ENCODE measurements at regions not wholly inside any gene's neighbourhood (a gene's known extent, or its start where the extent isn't known, plus 50 kb on each side); places are given as distances from the start of the nearest gene placed in this dataset.

DNA sequence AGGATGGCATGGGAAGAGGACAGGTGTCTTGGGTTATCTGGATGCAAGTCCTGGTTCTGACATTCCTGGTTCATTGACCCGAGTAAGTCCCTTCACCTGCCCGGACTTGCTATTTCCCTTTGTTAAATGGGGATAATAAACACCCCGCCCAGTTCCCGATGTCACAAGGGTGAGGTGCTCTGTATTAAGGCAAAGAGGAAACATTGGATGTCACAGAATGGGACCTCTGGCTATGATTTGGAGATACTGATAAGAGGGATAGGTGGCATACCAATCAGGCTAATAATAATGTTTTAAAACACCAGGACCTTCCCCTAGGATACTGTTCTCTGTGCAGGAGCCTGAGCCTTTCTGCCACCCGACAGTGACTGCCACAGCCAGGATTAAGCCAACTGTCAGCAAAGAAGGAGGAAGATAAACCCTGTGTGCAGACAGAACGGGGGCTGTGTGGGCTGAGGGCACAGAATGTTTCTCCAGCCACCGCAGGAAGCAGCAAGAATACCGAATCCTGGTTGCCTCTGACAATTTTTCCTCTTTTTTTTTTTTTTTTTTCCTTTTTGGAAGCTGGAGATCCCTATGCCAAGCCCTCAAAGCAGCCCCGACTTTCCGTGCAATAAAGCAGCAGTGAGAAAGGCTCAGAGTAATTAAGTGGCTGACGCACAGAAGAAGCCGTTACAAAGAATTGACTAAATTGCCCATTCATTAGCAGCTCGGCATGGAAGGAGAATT is 336.6 kb downstream of the SMAD2 start:
- Histone ChIP-seq H3K36me3 (replicated peaks in 1 of 2; ENCODE audit: control insufficient read depth in 1 of 2, insufficient read depth in 2 of 2, low read length in 2 of 2) (no peaks in the 10 kb centered on the region), H3K9me3 (ENCODE audit: low read length) (no peaks in the 10 kb centered on the region), H2AFZ (ENCODE audit: low read length) (no peak overlapping the region), H3K4me3 (replicated peaks in 1 of 3; ENCODE audit: insufficient read depth in 1 of 3, low read depth in 2 of 3, low read length in 3 of 3) (no peak overlapping the region), H3K27me3 (ENCODE audit: control insufficient read depth in 1 of 2, insufficient read depth in 2 of 2, low read length in 2 of 2) (peaks cover 2 to 42% of the 10 kb centered on the region in 2 experiments; a peak in 4 of 5 replicates), H3K27ac (ENCODE audit: extremely low read length, insufficient read depth, low read length) (no peak overlapping the region), H3K4me1 (ENCODE audit: insufficient read depth, low read length) (no peaks in the 10 kb centered on the region), H3K4me2 (ENCODE audit: low read depth, low read length) (no peak overlapping the region), H3K9ac (ENCODE audit: insufficient read depth, low read depth, low read length) (no peak overlapping the region), H4K20me1 (ENCODE audit: insufficient read depth, low read length) (no peaks in the 10 kb centered on the region), H3K79me2 (ENCODE audit: insufficient read depth, low read length) (no peaks in the 10 kb centered on the region)
- no peak for DNase-seq (ENCODE audit: low spot score)
- no TSS peak for BruUV-seq (replicated peaks)
- ATAC-seq = no peak
- in situ Hi-C loops (cut with HindIII; ENCODE audit: extremely low pct_ligation_motif_present, low pct_unique_long_range_greater_than_20kb) = no loop called here
- ChIA-PET CTCF (ENCODE audit: low intra/inter-chr PET ratio, low total read pairs) (no interaction called here), POLR2A (no interaction called here)
- intact Hi-C loops (cut with micrococcal nuclease; ENCODE audit: unreplicated experiment) = no loop called here
- FAIRE-seq = no peak
- TF ChIP-seq STAG1 (CRISPR knock-in tag; IDR thresholded peaks at IDR 0.05) (no peak), ZNF713 (CRISPR knock-in tag; IDR thresholded peaks at IDR 0.05) (no peak), HNRNPLL (IDR thresholded peaks at IDR 0.05; ENCODE audit: low read depth, low read length, poor library complexity, severe bottlenecking) (no peak), MAF1 (CRISPR knock-in tag; IDR thresholded peaks at IDR 0.05; ENCODE audit: borderline replicate concordance) (no peak), ZNF567 (CRISPR knock-in tag; IDR thresholded peaks at IDR 0.05; ENCODE audit: borderline replicate concordance) (no peak), RBM22 (optimal IDR thresholded peaks at IDR 0.05; ENCODE audit: low read length) (no peak), ZNF367 (CRISPR knock-in tag; IDR thresholded peaks at IDR 0.05; ENCODE audit: borderline replicate concordance) (no peak), ZNF317 (CRISPR knock-in tag; IDR thresholded peaks at IDR 0.05) (no peak), ZNF569 (CRISPR knock-in tag; IDR thresholded peaks at IDR 0.05; ENCODE audit: borderline replicate concordance) (no peak)
- TF ChIP-seq, protein P1, sequence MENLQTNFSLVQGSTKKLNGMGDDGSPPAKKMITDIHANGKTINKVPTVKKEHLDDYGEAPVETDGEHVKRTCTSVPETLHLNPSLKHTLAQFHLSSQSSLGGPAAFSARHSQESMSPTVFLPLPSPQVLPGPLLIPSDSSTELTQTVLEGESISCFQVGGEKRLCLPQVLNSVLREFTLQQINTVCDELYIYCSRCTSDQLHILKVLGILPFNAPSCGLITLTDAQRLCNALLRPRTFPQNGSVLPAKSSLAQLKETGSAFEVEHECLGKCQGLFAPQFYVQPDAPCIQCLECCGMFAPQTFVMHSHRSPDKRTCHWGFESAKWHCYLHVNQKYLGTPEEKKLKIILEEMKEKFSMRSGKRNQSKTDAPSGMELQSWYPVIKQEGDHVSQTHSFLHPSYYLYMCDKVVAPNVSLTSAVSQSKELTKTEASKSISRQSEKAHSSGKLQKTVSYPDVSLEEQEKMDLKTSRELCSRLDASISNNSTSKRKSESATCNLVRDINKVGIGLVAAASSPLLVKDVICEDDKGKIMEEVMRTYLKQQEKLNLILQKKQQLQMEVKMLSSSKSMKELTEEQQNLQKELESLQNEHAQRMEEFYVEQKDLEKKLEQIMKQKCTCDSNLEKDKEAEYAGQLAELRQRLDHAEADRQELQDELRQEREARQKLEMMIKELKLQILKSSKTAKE (CRISPR knock-in tag; IDR thresholded peaks at IDR 0.05; ENCODE audit: borderline replicate concordance) = no peak
- TF ChIP-seq, protein P2, sequence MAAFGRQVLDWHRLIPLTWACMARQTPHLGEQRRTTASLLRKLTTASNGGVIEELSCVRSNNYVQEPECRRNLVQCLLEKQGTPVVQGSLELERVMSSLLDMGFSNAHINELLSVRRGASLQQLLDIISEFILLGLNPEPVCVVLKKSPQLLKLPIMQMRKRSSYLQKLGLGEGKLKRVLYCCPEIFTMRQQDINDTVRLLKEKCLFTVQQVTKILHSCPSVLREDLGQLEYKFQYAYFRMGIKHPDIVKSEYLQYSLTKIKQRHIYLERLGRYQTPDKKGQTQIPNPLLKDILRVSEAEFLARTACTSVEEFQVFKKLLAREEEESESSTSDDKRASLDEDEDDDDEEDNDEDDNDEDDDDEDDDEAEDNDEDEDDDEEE (CRISPR knock-in tag; IDR thresholded peaks at IDR 0.05) = no peak
- TF ChIP-seq, protein P3, sequence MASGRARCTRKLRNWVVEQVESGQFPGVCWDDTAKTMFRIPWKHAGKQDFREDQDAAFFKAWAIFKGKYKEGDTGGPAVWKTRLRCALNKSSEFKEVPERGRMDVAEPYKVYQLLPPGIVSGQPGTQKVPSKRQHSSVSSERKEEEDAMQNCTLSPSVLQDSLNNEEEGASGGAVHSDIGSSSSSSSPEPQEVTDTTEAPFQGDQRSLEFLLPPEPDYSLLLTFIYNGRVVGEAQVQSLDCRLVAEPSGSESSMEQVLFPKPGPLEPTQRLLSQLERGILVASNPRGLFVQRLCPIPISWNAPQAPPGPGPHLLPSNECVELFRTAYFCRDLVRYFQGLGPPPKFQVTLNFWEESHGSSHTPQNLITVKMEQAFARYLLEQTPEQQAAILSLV (CRISPR knock-in tag; IDR thresholded peaks at IDR 0.05; ENCODE audit: borderline replicate concordance) = no peak
- WGBS (ENCODE audit: low lambda C conversion rate) = 12% methylated on average over 13 of the region's 13 CpGs
